PC-3 (cell line): ENCODE measurements at regions not wholly inside any gene's neighbourhood (a gene's known extent, or its start where the extent isn't known, plus 50 kb on each side); places are given as distances from the start of the nearest gene placed in this dataset.

Source experiments
- EZH2 ChIP-seq: fragments of 300-600 bp; sonication (generic); IDR thresholded peaks from one replicate; pipeline ENCODE4 v1.6.1; 2017; ENCODE audit warnings: antibody characterized with exemption, mild to moderate bottlenecking, low read length; ENCODE audit not compliant: unreplicated experiment
- TF ChIP-seq, protein P1 (sequence below): fragments of 300-600 bp; sonication (generic); conservative IDR thresholded peaks from 2 replicates; pipeline ENCODE4 v1.5.1; 2017; ENCODE audit warnings: antibody characterized with exemption, low read depth, mild to moderate bottlenecking, low read length

DNA sequence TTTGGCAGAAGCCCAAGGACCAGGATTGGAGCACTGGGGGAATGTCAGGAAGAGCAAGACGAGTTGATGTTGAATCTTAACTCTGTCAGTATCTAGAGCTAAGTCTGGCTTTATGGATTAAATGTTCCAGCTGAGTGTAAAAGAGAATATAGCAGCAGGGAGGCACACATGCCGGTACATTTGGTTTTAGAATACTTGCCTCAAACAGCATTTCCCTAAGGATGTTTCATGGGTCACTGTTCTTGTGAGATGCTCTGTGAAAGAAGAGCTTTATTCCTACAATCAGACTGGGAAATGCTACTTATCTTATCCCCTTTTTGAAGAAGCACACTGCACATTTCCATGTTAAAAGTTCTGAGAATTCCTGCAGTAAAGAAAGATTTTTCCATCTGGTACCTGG, 440.3 kb upstream of the B3GALT2 start:
- TF ChIP-seq, protein P1, sequence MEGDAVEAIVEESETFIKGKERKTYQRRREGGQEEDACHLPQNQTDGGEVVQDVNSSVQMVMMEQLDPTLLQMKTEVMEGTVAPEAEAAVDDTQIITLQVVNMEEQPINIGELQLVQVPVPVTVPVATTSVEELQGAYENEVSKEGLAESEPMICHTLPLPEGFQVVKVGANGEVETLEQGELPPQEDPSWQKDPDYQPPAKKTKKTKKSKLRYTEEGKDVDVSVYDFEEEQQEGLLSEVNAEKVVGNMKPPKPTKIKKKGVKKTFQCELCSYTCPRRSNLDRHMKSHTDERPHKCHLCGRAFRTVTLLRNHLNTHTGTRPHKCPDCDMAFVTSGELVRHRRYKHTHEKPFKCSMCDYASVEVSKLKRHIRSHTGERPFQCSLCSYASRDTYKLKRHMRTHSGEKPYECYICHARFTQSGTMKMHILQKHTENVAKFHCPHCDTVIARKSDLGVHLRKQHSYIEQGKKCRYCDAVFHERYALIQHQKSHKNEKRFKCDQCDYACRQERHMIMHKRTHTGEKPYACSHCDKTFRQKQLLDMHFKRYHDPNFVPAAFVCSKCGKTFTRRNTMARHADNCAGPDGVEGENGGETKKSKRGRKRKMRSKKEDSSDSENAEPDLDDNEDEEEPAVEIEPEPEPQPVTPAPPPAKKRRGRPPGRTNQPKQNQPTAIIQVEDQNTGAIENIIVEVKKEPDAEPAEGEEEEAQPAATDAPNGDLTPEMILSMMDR, result no peak
- TF ChIP-seq EZH2, result no peak
